Keratinocyte (primary cell): ENCODE measurements at regions not wholly inside any gene's neighbourhood (a gene's known extent, or its start where the extent isn't known, plus 50 kb on each side); places are given as distances from the start of the nearest gene placed in this dataset.

Source experiments
- DNase-seq: peaks from one replicate; pipeline ENCODE4 v3.0.0-alpha.2; 2011; ENCODE audit warnings: low read depth, missing footprints, low spot score
- FAIRE-seq: peaks from 2 replicates; lab custom pipeline; 2011; peaks lifted over from hg19 to GRCh38; lab: Jason Lieb, UNC
- H2AFZ ChIP-seq: 2 replicates; pipeline ENCODE4 v1.6.0; 2012; ENCODE audit warnings: low read length, control low read depth, inconsistent platforms; ENCODE audit not compliant: control insufficient read depth
- H3K27ac ChIP-seq: 2 replicates; pipeline ENCODE4 v1.5.1; 2011; ENCODE audit warnings: low read length; ENCODE audit not compliant: control insufficient read depth, insufficient read depth
- H3K27me3 ChIP-seq: 3 replicates; pipeline ENCODE4 v1.6.0; 2011; ENCODE audit warnings: low read length; ENCODE audit not compliant: control insufficient read depth, insufficient read depth; ENCODE audit errors: extremely low read depth
- H3K36me3 ChIP-seq, 2 experiments: 2 replicates in 1 of 2; 3 replicates in 1 of 2; pipeline ENCODE4 v1.5.1; 2011; ENCODE audit warnings: low read length in 2 of 2, mild to moderate bottlenecking in 1 of 2; ENCODE audit not compliant: control insufficient read depth in 2 of 2, insufficient read depth in 2 of 2; ENCODE audit errors: extremely low read depth in 1 of 2
- H3K4me1 ChIP-seq: 3 replicates; pipeline ENCODE4 v1.5.1; 2011; ENCODE audit warnings: low read length; ENCODE audit not compliant: control insufficient read depth, insufficient read depth; ENCODE audit errors: extremely low read depth
- H3K4me2 ChIP-seq: 3 replicates; pipeline ENCODE4 v1.6.0; 2011; ENCODE audit warnings: low read depth, low read length; ENCODE audit not compliant: control insufficient read depth, insufficient read depth; ENCODE audit errors: extremely low read depth
- H3K4me3 ChIP-seq, 3 experiments: fragments of 200-600 bp in 1 of 3; sonication (generic) in 1 of 3; 2 replicates in 2 of 3; 3 replicates in 1 of 3; pipeline ENCODE4 v1.5.1; 2011 to 2016; ENCODE audit warnings: low read length in 3 of 3, mild to moderate bottlenecking in 3 of 3, control low read depth in 2 of 3, inconsistent platforms in 1 of 3, low read depth in 1 of 3, mixed read lengths in 1 of 3, mixed run types in 1 of 3, moderate library complexity in 1 of 3; ENCODE audit not compliant: control insufficient read depth in 2 of 3, insufficient read depth in 2 of 3; ENCODE audit errors: extremely low read depth in 1 of 3
- H3K79me2 ChIP-seq: 2 replicates; pipeline ENCODE4 v1.6.0; 2012; ENCODE audit warnings: low read length; ENCODE audit not compliant: control insufficient read depth, insufficient read depth
- H3K9ac ChIP-seq: 3 replicates; pipeline ENCODE4 v1.6.0; 2011; ENCODE audit warnings: low read length; ENCODE audit not compliant: control insufficient read depth, insufficient read depth; ENCODE audit errors: extremely low read depth
- H3K9me1 ChIP-seq: 3 replicates; pipeline ENCODE4 v1.6.0; 2011; ENCODE audit warnings: low read length; ENCODE audit not compliant: control insufficient read depth, insufficient read depth; ENCODE audit errors: extremely low read depth
- H3K9me3 ChIP-seq: 2 replicates; pipeline ENCODE4 v1.5.1; 2012; ENCODE audit warnings: low read depth, low read length; ENCODE audit not compliant: control insufficient read depth
- H4K20me1 ChIP-seq: 3 replicates; pipeline ENCODE4 v1.6.0; 2011; ENCODE audit warnings: low read length; ENCODE audit not compliant: control insufficient read depth, insufficient read depth; ENCODE audit errors: extremely low read depth
- EZH2 ChIP-seq: IDR thresholded peaks from one replicate; pipeline ENCODE4 v1.6.1; 2012; ENCODE audit warnings: inconsistent platforms, mild to moderate bottlenecking, low read length, moderate library complexity
- dilution Hi-C: fragments of 300-500 bp; cut with MboI; formaldehyde crosslinking; loops from one replicate; pipeline ENCODE4 v1.7.0; 2020; ENCODE audit warnings: low sequenced_read_pairs; ENCODE audit not compliant: extremely low pct_ligation_motif_present
- TF ChIP-seq, protein P1 (sequence below), 3 experiments: IDR thresholded peaks in 1 of 3; conservative IDR thresholded peaks in 1 of 3; optimal IDR thresholded peaks in 1 of 3; 2 replicates in 2 of 3; 3 replicates in 1 of 3; pipeline versions ENCODE3 to v1.5.1; 2011; ENCODE audit warnings: low read length in 3 of 3, mild to moderate bottlenecking in 3 of 3, moderate library complexity in 2 of 3, control low read depth in 1 of 3, inconsistent platforms in 1 of 3; ENCODE audit not compliant: insufficient read depth in 2 of 3; ENCODE audit errors: extremely low read depth in 1 of 3

DNA sequence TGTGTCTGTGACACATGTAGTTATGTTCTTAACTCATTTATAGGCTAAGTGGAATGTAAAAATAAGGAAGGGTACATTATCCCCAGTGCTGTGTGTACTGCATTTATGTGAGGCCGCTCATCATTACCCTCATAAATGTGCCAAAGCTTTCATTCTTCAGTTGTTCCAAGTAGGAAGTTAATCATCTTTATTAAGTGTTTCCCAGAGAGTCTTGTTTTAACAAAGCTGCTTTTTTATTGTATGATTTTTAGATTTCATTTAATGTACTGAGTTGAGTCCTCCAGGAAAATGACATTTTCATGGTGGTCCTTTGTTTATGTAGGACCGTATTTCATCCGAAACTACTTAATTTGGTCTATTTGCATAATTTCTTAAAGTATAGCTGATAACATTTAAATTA, 379.8 kb downstream of the DLEU7 start:
- H3K4me2 ChIP-seq: no peak overlapping the region
- no peak for DNase-seq
- H3K4me3 ChIP-seq: no peak overlapping the region
- H3K36me3 ChIP-seq: no peaks in the 10 kb centered on the region
- H2AFZ ChIP-seq: no peak overlapping the region
- H3K79me2 ChIP-seq: no peaks in the 10 kb centered on the region
- no peak for TF ChIP-seq EZH2
- TF ChIP-seq, protein P1, sequence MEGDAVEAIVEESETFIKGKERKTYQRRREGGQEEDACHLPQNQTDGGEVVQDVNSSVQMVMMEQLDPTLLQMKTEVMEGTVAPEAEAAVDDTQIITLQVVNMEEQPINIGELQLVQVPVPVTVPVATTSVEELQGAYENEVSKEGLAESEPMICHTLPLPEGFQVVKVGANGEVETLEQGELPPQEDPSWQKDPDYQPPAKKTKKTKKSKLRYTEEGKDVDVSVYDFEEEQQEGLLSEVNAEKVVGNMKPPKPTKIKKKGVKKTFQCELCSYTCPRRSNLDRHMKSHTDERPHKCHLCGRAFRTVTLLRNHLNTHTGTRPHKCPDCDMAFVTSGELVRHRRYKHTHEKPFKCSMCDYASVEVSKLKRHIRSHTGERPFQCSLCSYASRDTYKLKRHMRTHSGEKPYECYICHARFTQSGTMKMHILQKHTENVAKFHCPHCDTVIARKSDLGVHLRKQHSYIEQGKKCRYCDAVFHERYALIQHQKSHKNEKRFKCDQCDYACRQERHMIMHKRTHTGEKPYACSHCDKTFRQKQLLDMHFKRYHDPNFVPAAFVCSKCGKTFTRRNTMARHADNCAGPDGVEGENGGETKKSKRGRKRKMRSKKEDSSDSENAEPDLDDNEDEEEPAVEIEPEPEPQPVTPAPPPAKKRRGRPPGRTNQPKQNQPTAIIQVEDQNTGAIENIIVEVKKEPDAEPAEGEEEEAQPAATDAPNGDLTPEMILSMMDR (optimal IDR thresholded peaks at IDR 0.05 in 1 of 3, IDR thresholded peaks at IDR 0.05 in 1 of 3, conservative IDR thresholded peaks at IDR 0.05 in 1 of 3; ENCODE audit: extremely low read depth in 1 of 3, insufficient read depth in 2 of 3, low read length in 3 of 3): no peak
- H3K9me3 ChIP-seq: no peaks in the 10 kb centered on the region
- dilution Hi-C loops: no loop called here
- H3K9ac ChIP-seq: no peak overlapping the region
- no peaks in the 10 kb centered on the region for H3K4me1 ChIP-seq
- no peak overlapping the region for H3K27ac ChIP-seq
- FAIRE-seq: no peak
- H3K9me1 ChIP-seq: no peaks in the 10 kb centered on the region
- peaks cover 4% of the 10 kb centered on the region for H3K27me3 ChIP-seq
- no peaks in the 10 kb centered on the region for H4K20me1 ChIP-seq

DNA sequence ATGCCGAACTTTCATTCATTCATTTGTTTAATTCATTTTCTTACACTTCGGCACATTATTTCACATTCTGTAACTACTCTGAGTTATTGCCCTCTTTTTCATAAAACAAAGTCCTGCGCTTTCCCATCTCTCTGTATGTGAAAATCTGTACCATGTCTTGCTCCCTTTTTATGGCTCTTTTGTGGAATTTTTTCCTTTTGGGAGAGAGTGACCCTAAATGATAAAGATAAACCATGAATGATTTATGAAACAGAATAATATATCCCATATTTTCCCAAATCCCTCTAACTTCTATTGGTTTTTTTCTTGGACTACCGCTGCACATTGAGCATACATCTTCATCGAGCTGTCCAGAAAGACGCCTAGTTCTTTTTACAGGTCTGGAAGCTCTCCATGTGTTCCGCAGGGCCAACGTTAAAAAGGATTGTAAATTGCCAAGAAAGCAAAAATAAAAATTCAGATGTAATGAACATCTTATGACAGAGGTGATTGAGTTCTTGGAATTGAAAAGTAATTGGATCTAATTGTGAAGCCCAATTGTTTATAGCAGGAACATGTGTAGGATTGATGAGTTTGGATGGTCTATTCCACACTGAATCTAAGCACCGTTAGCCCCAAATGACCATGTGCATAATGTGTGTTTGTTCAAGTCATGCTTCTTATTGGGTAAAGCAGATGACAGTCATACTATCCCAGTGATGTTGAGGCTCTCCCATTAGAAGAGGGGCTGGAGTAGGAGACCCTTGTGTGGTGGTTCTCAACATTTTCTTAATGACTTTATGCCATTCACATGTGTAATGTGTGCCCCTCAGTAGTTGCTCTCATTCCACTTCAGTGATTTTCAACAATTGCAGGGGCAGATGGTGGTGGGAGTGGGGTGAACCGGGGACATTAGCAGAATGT, 378.9 kb downstream of the DLEU7 start:
- no peaks in the 10 kb centered on the region for H3K9me1 ChIP-seq
- no peaks in the 10 kb centered on the region for H3K4me1 ChIP-seq
- dilution Hi-C loops: no loop called here
- no peak overlapping the region for H2AFZ ChIP-seq
- no peaks in the 10 kb centered on the region for H3K79me2 ChIP-seq
- H3K4me3 ChIP-seq: no peak overlapping the region
- H3K4me2 ChIP-seq: no peak overlapping the region
- peaks cover 4% of the 10 kb centered on the region for H3K27me3 ChIP-seq
- H3K9me3 ChIP-seq: no peaks in the 10 kb centered on the region
- H3K36me3 ChIP-seq: no peaks in the 10 kb centered on the region
- no peak overlapping the region for H3K9ac ChIP-seq
- H4K20me1 ChIP-seq: no peaks in the 10 kb centered on the region
- DNase-seq (no peak), FAIRE-seq (no peak)
- TF ChIP-seq, protein P1 (optimal IDR thresholded peaks at IDR 0.05 in 1 of 3, IDR thresholded peaks at IDR 0.05 in 1 of 3, conservative IDR thresholded peaks at IDR 0.05 in 1 of 3; ENCODE audit: extremely low read depth in 1 of 3, insufficient read depth in 2 of 3, low read length in 3 of 3): no peak
- no peak for TF ChIP-seq EZH2
- H3K27ac ChIP-seq: no peak overlapping the region
